ENCODE measurements at regions not wholly inside any gene's neighbourhood (a gene's known extent, or its start where the extent isn't known, plus 50 kb on each side); places are given as distances from the start of the nearest gene placed in this dataset.

- no peak for DNase-seq (ENCODE audit: low read depth)
- TF ChIP-seq, protein P1, sequence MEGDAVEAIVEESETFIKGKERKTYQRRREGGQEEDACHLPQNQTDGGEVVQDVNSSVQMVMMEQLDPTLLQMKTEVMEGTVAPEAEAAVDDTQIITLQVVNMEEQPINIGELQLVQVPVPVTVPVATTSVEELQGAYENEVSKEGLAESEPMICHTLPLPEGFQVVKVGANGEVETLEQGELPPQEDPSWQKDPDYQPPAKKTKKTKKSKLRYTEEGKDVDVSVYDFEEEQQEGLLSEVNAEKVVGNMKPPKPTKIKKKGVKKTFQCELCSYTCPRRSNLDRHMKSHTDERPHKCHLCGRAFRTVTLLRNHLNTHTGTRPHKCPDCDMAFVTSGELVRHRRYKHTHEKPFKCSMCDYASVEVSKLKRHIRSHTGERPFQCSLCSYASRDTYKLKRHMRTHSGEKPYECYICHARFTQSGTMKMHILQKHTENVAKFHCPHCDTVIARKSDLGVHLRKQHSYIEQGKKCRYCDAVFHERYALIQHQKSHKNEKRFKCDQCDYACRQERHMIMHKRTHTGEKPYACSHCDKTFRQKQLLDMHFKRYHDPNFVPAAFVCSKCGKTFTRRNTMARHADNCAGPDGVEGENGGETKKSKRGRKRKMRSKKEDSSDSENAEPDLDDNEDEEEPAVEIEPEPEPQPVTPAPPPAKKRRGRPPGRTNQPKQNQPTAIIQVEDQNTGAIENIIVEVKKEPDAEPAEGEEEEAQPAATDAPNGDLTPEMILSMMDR (IDR thresholded peaks at IDR 0.05; ENCODE audit: insufficient read depth, low read length), result no peak
- no peak overlapping the region for H3K4me3 ChIP-seq (ENCODE audit: low read depth, low read length)
Measured at GRCh38 chr9:85430659-85431338, 311.0 kb downstream of the AGTPBP1 start.

DNA sequence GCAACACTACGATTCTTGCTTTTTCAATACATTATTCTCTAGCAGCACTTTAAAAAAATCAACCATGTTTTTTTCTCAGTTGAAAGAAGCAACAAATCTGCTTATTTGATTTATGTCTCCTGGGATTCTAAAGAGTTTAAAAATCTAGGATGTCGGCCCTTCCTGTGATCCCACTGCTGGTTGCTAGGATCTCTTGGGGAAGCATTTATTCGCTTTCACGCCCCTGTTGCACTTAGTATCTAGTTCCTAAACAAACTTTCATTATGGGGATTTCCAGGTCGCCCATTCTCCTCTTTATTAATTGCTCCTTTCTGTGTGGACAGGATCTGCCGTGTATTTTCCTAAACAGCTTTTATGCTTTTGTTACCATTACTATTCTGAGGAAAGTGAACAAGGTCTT, 313.5 kb downstream of the AGTPBP1 start:
- no peak overlapping the region for H3K4me3 ChIP-seq (ENCODE audit: low read depth, low read length)
- no peak for DNase-seq (ENCODE audit: low read depth)
- TF ChIP-seq, protein P1 (IDR thresholded peaks at IDR 0.05; ENCODE audit: insufficient read depth, low read length), result no peak

DNA sequence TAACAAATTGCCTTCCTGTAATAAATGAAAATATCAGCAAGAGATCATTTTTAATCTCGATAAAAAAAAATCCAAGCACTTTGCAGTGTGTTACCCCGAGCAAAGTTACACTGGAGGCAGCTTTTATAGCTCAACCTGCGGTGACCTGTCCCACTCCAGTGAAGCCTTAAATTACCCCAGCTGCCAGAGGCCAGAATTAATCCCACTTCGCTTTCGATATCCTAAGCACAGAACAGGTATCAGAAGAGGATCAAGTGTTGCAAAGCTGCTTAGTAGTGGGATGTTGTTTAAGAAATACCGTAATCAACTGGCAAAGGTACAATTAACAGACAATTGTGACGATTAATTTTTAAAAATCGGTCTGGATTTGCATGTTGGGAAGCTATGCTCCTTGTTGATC, 314.0 kb downstream of the AGTPBP1 start:
- no peak for DNase-seq (ENCODE audit: low read depth)
- TF ChIP-seq, protein P1 (IDR thresholded peaks at IDR 0.05; ENCODE audit: insufficient read depth, low read length), result no peak
- H3K4me3 ChIP-seq (ENCODE audit: low read depth, low read length), result no peak overlapping the region

GRCh38 chr9:85425153-85425611, 316.6 kb downstream of the AGTPBP1 start:
- H3K4me3 ChIP-seq (ENCODE audit: low read depth, low read length), result no peak overlapping the region

DNA sequence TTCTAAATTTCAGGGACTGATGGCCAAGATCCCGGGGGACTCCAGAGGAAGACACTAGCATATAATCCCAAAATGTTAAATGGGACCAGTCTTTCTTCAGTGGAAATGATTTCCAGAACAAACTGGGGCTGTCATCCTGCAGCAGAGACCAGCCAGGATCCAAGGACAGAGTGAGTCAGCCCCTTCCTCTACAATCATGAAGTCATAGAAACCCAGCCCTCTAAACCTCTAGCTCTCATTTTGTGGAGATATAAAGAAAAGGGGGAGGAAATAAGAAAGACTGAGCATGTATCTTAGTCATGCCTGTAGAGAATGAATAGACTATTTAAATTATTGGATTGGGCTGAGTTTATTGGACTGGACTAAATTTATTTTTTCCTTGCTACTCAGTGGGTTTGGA, 318.3 kb downstream of the AGTPBP1 start:
- H3K4me3 ChIP-seq (ENCODE audit: low read depth, low read length), result no peak overlapping the region
- DNase-seq (ENCODE audit: low read depth), result no peak
- TF ChIP-seq, protein P1 (IDR thresholded peaks at IDR 0.05; ENCODE audit: insufficient read depth, low read length), result no peak

More at GRCh38 chr9:85425153-85425611, 316.6 kb downstream of the AGTPBP1 start:
- TF ChIP-seq, protein P1 (IDR thresholded peaks at IDR 0.05; ENCODE audit: insufficient read depth, low read length), result peak; percentile 41
- DNase-seq (ENCODE audit: low read depth), result peak; percentile 35

DNA sequence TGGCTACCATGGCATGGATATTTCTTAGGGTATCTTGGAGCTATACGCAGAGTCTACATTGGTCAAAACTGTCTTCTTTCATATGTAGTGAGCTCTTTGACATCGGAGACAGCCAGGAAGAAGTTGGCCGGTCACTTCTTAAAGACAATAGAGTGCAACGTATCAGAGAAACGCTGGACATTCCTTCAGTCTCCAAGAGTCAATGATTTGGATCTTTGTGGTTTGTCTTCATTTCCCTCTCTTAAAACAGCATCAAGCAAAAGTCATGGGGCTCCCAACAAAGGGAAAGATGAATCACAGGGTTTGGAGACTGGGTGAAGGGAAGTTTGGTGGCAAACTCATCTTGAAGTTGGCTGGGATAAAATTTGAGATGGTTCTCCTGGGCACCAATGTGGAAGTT, 320.1 kb downstream of the AGTPBP1 start:
- H3K4me3 ChIP-seq (ENCODE audit: low read depth, low read length), result no peak overlapping the region
- no peak for DNase-seq (ENCODE audit: low read depth)
- TF ChIP-seq, protein P1 (IDR thresholded peaks at IDR 0.05; ENCODE audit: insufficient read depth, low read length), result no peak

- TF ChIP-seq, protein P1 (IDR thresholded peaks at IDR 0.05; ENCODE audit: insufficient read depth, low read length), result no peak
- no peak overlapping the region for H3K4me3 ChIP-seq (ENCODE audit: low read depth, low read length)
- DNase-seq (ENCODE audit: low read depth), result no peak
Measured at GRCh38 chr9:85420750-85421149, 321.0 kb downstream of the AGTPBP1 start.

Data from fibroblast of the aortic adventitia (primary cell).